Keratinocyte (primary cell): ENCODE measurements at regions not wholly inside any gene's neighbourhood (a gene's known extent, or its start where the extent isn't known, plus 50 kb on each side); places are given as distances from the start of the nearest gene placed in this dataset.

Source experiments
- DNase-seq: peaks from one replicate; pipeline ENCODE4 v3.0.0-alpha.2; 2011; ENCODE audit warnings: low read depth, missing footprints, low spot score
- FAIRE-seq: peaks from 2 replicates; lab custom pipeline; 2011; peaks lifted over from hg19 to GRCh38; lab: Jason Lieb, UNC
- H2AFZ ChIP-seq: 2 replicates; pipeline ENCODE4 v1.6.0; 2012; ENCODE audit warnings: low read length, control low read depth, inconsistent platforms; ENCODE audit not compliant: control insufficient read depth
- H3K27ac ChIP-seq: 2 replicates; pipeline ENCODE4 v1.5.1; 2011; ENCODE audit warnings: low read length; ENCODE audit not compliant: control insufficient read depth, insufficient read depth
- H3K27me3 ChIP-seq: 3 replicates; pipeline ENCODE4 v1.6.0; 2011; ENCODE audit warnings: low read length; ENCODE audit not compliant: control insufficient read depth, insufficient read depth; ENCODE audit errors: extremely low read depth
- H3K36me3 ChIP-seq, 2 experiments: 2 replicates in 1 of 2; 3 replicates in 1 of 2; pipeline ENCODE4 v1.5.1; 2011; ENCODE audit warnings: low read length in 2 of 2, mild to moderate bottlenecking in 1 of 2; ENCODE audit not compliant: control insufficient read depth in 2 of 2, insufficient read depth in 2 of 2; ENCODE audit errors: extremely low read depth in 1 of 2
- H3K4me1 ChIP-seq: 3 replicates; pipeline ENCODE4 v1.5.1; 2011; ENCODE audit warnings: low read length; ENCODE audit not compliant: control insufficient read depth, insufficient read depth; ENCODE audit errors: extremely low read depth
- H3K4me2 ChIP-seq: 3 replicates; pipeline ENCODE4 v1.6.0; 2011; ENCODE audit warnings: low read depth, low read length; ENCODE audit not compliant: control insufficient read depth, insufficient read depth; ENCODE audit errors: extremely low read depth
- H3K4me3 ChIP-seq, 3 experiments: fragments of 200-600 bp in 1 of 3; sonication (generic) in 1 of 3; 2 replicates in 2 of 3; 3 replicates in 1 of 3; pipeline ENCODE4 v1.5.1; 2011 to 2016; ENCODE audit warnings: low read length in 3 of 3, mild to moderate bottlenecking in 3 of 3, control low read depth in 2 of 3, inconsistent platforms in 1 of 3, low read depth in 1 of 3, mixed read lengths in 1 of 3, mixed run types in 1 of 3, moderate library complexity in 1 of 3; ENCODE audit not compliant: control insufficient read depth in 2 of 3, insufficient read depth in 2 of 3; ENCODE audit errors: extremely low read depth in 1 of 3
- H3K79me2 ChIP-seq: 2 replicates; pipeline ENCODE4 v1.6.0; 2012; ENCODE audit warnings: low read length; ENCODE audit not compliant: control insufficient read depth, insufficient read depth
- H3K9ac ChIP-seq: 3 replicates; pipeline ENCODE4 v1.6.0; 2011; ENCODE audit warnings: low read length; ENCODE audit not compliant: control insufficient read depth, insufficient read depth; ENCODE audit errors: extremely low read depth
- H3K9me1 ChIP-seq: 3 replicates; pipeline ENCODE4 v1.6.0; 2011; ENCODE audit warnings: low read length; ENCODE audit not compliant: control insufficient read depth, insufficient read depth; ENCODE audit errors: extremely low read depth
- H3K9me3 ChIP-seq: 2 replicates; pipeline ENCODE4 v1.5.1; 2012; ENCODE audit warnings: low read depth, low read length; ENCODE audit not compliant: control insufficient read depth
- H4K20me1 ChIP-seq: 3 replicates; pipeline ENCODE4 v1.6.0; 2011; ENCODE audit warnings: low read length; ENCODE audit not compliant: control insufficient read depth, insufficient read depth; ENCODE audit errors: extremely low read depth
- EZH2 ChIP-seq: IDR thresholded peaks from one replicate; pipeline ENCODE4 v1.6.1; 2012; ENCODE audit warnings: inconsistent platforms, mild to moderate bottlenecking, low read length, moderate library complexity
- dilution Hi-C: fragments of 300-500 bp; cut with MboI; formaldehyde crosslinking; loops from one replicate; pipeline ENCODE4 v1.7.0; 2020; ENCODE audit warnings: low sequenced_read_pairs; ENCODE audit not compliant: extremely low pct_ligation_motif_present
- TF ChIP-seq, protein P1 (sequence below), 3 experiments: IDR thresholded peaks in 1 of 3; conservative IDR thresholded peaks in 1 of 3; optimal IDR thresholded peaks in 1 of 3; 2 replicates in 2 of 3; 3 replicates in 1 of 3; pipeline versions ENCODE3 to v1.5.1; 2011; ENCODE audit warnings: low read length in 3 of 3, mild to moderate bottlenecking in 3 of 3, moderate library complexity in 2 of 3, control low read depth in 1 of 3, inconsistent platforms in 1 of 3; ENCODE audit not compliant: insufficient read depth in 2 of 3; ENCODE audit errors: extremely low read depth in 1 of 3

DNA sequence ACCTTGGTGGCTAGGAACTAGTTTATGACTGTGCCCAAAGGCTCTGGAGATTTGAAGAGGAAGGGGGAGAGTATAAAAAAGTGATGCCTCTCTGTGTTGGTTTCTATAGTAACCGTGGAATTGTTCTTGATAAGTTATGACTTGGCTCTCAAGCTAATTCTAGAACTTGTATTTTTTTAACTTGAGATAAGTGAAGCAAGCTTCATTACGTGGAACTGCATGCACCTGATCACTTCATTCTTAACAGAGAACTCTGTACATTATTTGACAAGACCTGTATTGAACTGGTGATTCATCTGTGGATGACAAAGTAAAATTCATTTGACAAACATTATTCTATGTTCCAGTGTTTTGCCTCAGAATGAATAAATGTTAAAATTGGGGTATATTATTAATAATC is 1452.2 kb downstream of the REEP3 start:
- DNase-seq (no peak), FAIRE-seq (no peak)
- Histone ChIP-seq H3K9ac (no peak overlapping the region), H3K27me3 (no peaks in the 10 kb centered on the region), H4K20me1 (no peaks in the 10 kb centered on the region), H3K4me2 (no peak overlapping the region), H3K4me1 (no peaks in the 10 kb centered on the region), H3K9me1 (no peaks in the 10 kb centered on the region), H3K36me3 (no peaks in the 10 kb centered on the region), H3K27ac (no peak overlapping the region), H2AFZ (no peak overlapping the region), H3K4me3 (no peak overlapping the region), H3K79me2 (no peaks in the 10 kb centered on the region), H3K9me3 (no peaks in the 10 kb centered on the region)
- dilution Hi-C loops = no loop called here
- no peak for TF ChIP-seq EZH2
- TF ChIP-seq, protein P1, sequence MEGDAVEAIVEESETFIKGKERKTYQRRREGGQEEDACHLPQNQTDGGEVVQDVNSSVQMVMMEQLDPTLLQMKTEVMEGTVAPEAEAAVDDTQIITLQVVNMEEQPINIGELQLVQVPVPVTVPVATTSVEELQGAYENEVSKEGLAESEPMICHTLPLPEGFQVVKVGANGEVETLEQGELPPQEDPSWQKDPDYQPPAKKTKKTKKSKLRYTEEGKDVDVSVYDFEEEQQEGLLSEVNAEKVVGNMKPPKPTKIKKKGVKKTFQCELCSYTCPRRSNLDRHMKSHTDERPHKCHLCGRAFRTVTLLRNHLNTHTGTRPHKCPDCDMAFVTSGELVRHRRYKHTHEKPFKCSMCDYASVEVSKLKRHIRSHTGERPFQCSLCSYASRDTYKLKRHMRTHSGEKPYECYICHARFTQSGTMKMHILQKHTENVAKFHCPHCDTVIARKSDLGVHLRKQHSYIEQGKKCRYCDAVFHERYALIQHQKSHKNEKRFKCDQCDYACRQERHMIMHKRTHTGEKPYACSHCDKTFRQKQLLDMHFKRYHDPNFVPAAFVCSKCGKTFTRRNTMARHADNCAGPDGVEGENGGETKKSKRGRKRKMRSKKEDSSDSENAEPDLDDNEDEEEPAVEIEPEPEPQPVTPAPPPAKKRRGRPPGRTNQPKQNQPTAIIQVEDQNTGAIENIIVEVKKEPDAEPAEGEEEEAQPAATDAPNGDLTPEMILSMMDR (optimal IDR thresholded peaks at IDR 0.05 in 1 of 3, IDR thresholded peaks at IDR 0.05 in 1 of 3, conservative IDR thresholded peaks at IDR 0.05 in 1 of 3; ENCODE audit: extremely low read depth in 1 of 3, insufficient read depth in 2 of 3, low read length in 3 of 3) = no peak

DNA sequence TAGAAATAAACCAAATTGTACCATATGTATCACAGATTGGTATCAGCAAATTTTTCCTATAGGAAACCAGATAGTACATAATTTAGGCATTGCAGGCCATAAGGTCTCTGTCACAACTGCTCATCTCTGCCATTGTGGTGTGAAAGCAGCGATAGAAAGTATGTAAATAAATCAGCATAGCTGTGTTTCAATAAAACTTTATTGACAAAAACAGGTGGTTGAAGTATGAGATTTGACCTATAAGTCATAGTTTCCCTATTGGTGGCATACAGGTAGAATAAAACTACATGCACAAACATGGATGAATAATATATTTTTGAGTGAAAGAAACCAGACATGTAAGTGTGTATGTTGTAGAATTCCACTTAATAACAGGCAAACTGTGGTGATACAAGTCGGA is 1454.9 kb downstream of the REEP3 start:
- dilution Hi-C loops = no loop called here
- Histone ChIP-seq H2AFZ (no peak overlapping the region), H4K20me1 (no peaks in the 10 kb centered on the region), H3K36me3 (no peaks in the 10 kb centered on the region), H3K9me1 (no peaks in the 10 kb centered on the region), H3K79me2 (no peaks in the 10 kb centered on the region), H3K27ac (no peak overlapping the region), H3K4me2 (no peak overlapping the region), H3K9me3 (no peaks in the 10 kb centered on the region), H3K4me3 (no peak overlapping the region), H3K4me1 (no peaks in the 10 kb centered on the region), H3K27me3 (no peaks in the 10 kb centered on the region), H3K9ac (no peak overlapping the region)
- TF ChIP-seq EZH2 = no peak
- TF ChIP-seq, protein P1 (optimal IDR thresholded peaks at IDR 0.05 in 1 of 3, IDR thresholded peaks at IDR 0.05 in 1 of 3, conservative IDR thresholded peaks at IDR 0.05 in 1 of 3; ENCODE audit: extremely low read depth in 1 of 3, insufficient read depth in 2 of 3, low read length in 3 of 3) = no peak
- no peak for FAIRE-seq
- no peak for DNase-seq
